ENCODE measurements at regions not wholly inside any gene's neighbourhood (a gene's known extent, or its start where the extent isn't known, plus 50 kb on each side); places are given as distances from the start of the nearest gene placed in this dataset.
"Not testable (repeated sequence)": the region's sequence is repeated elsewhere in the genome, so short reads cannot be mapped to it uniquely, and the experiment has no call there.

GRCh38 chr14:49946320-49947141 lies 53.6 kb downstream of the ARF6 start:
- no peak for DNase-seq

GRCh38 chr14:49947506-49947905 lies 54.6 kb downstream of the ARF6 start:
- DNase-seq: no peak

- DNase-seq: no peak
These were observed 57.7 kb downstream of the ARF6 start for GRCh38 chr14:49950275-49951228.

- no peak for DNase-seq
These were observed 58.3 kb downstream of the ARF6 start for GRCh38 chr14:49951229-49951607.

- DNase-seq: no peak
These were observed 58.9 kb downstream of the ARF6 start for GRCh38 chr14:49951691-49952345.

GRCh38 chr14:49953196-49953595 lies 60.3 kb downstream of the ARF6 start:
- DNase-seq: no peak

GRCh38 chr14:49954171-49954631 lies 61.3 kb downstream of the ARF6 start:
- no peak for DNase-seq

- no peak for DNase-seq
These were observed 62.1 kb downstream of the ARF6 start for GRCh38 chr14:49955024-49955423.

- no peak for DNase-seq
These were observed 64.4 kb downstream of the ARF6 start for GRCh38 chr14:49957089-49957852.

- DNase-seq: no peak
These were observed 67.0 kb downstream of the ARF6 start for GRCh38 chr14:49959822-49960408.

GRCh38 chr14:49960453-49960852 lies 67.6 kb downstream of the ARF6 start:
- no peak for DNase-seq

- DNase-seq: no peak
These were observed 68.7 kb downstream of the ARF6 start for GRCh38 chr14:49961270-49962222.

- peak; percentile 57 to 64 for DNase-seq
These were observed 69.7 kb downstream of the ARF6 start for GRCh38 chr14:49962621-49963020.

- not testable (repeated sequence) for DNase-seq
These were observed 72.3 kb downstream of the ARF6 start for GRCh38 chr14:49965068-49965651.

GRCh38 chr14:49966304-49966809 lies 73.5 kb downstream of the ARF6 start:
- no peak for DNase-seq

GRCh38 chr14:49966971-49967630 lies 74.2 kb downstream of the ARF6 start:
- no peak for DNase-seq

GRCh38 chr14:49969961-49970360 lies 77.1 kb downstream of the ARF6 start:
- DNase-seq: no peak

GRCh38 chr14:49970474-49971147 lies 77.7 kb downstream of the ARF6 start:
- no peak for DNase-seq
